HCT116 (cell line): ENCODE measurements at regions not wholly inside any gene's neighbourhood (a gene's known extent, or its start where the extent isn't known, plus 50 kb on each side); places are given as distances from the start of the nearest gene placed in this dataset.
"Not testable (repeated sequence)": the region's sequence is repeated elsewhere in the genome, so short reads cannot be mapped to it uniquely, and the experiment has no call there.

Experiments used
- ATAC-seq: fragments of 200-7000 bp; cut with Tn5 transposase; 2 replicates; pipeline ENCODE4 v1.9.1; 2020; ENCODE audit warnings: mild to moderate bottlenecking, moderate library complexity
- BruUV-seq: library from RNA; stranded (reverse); fragments of 400-500 nt; replicated peaks from 2 replicates; lab custom pipeline; 2021; lab: Mats Ljungman, UMichigan
- CTCF ChIA-PET: fragments of 300-600 bp; sonication (Branson Sonifier 250); formaldehyde crosslinking; loops from one replicate; lab custom pipeline; 2021; ENCODE audit warnings: antibody characterized with exemption; lab: Charles Lee
- POLR2A ChIA-PET: fragments of 300-600, 350-600 bp; sonication (Branson Sonifier 250); formaldehyde crosslinking; loops from one replicate; lab custom pipeline; 2021; ENCODE audit warnings: antibody characterized with exemption; lab: Charles Lee
- RAD21 ChIA-PET, 2 experiments: fragments of 300-600 bp; sonication (Branson Sonifier 250); formaldehyde crosslinking; loops; one replicate each; lab custom pipeline; 2023; ENCODE audit warnings: low total read pairs in 2 of 2; ENCODE audit not compliant: uncharacterized antibody in 2 of 2, unreplicated experiment in 2 of 2, low non-redundant PET in 1 of 2; lab: Charles Lee
- DNase-seq: peaks from one replicate; pipeline ENCODE4 v3.0.0-alpha.2; 2010; ENCODE audit warnings: low read depth, low spot score
- H2AFZ ChIP-seq: fragments of 200-600 bp; shearing (Covaris generic), sonication (generic); 2 replicates; pipeline ENCODE4 v1.6.1; 2017; ENCODE audit warnings: low read depth, mixed run types, mixed read lengths, antibody characterized with exemption, low read length; ENCODE audit not compliant: poor library complexity, severe bottlenecking
- H3K27ac ChIP-seq: 2 replicates; pipeline ENCODE4 v1.5.1; 2012; ENCODE audit warnings: low read depth, low read length
- H3K27me3 ChIP-seq: fragments of 200-600 bp; sonication (generic); 2 replicates; pipeline ENCODE4 v1.6.1; 2016; ENCODE audit warnings: mixed run types, low read length, mixed read lengths; ENCODE audit not compliant: insufficient read depth
- H3K36me3 ChIP-seq, 2 experiments: fragments of 200-500 bp in 1 of 2; fragments of 200-600 bp in 1 of 2; sonication (Bioruptor generic) in 1 of 2; sonication (generic) in 1 of 2; 2 replicates each; pipeline versions ENCODE4 v1.5.1 to v1.6.1; 2014 to 2016; ENCODE audit warnings: low read length in 2 of 2, inconsistent platforms in 1 of 2, mixed read lengths in 1 of 2, mixed run types in 1 of 2; ENCODE audit not compliant: insufficient read depth in 2 of 2, control insufficient read depth in 1 of 2
- H3K4me1 ChIP-seq, 2 experiments: fragments of 200-600 bp in 1 of 2; sonication (generic) in 1 of 2; 2 replicates each; pipeline versions ENCODE4 v1.5.1 to v1.6.1; 2012 to 2017; ENCODE audit warnings: low read length in 2 of 2, inconsistent platforms in 1 of 2, mild to moderate bottlenecking in 1 of 2, mixed read lengths in 1 of 2, mixed run types in 1 of 2, moderate library complexity in 1 of 2; ENCODE audit not compliant: insufficient read depth in 2 of 2, control insufficient read depth in 1 of 2
- H3K4me2 ChIP-seq: fragments of 200-600 bp; sonication (generic); 2 replicates; pipeline ENCODE4 v1.6.1; 2017; ENCODE audit warnings: mixed run types, low read length, mixed read lengths
- H3K4me3 ChIP-seq, 2 experiments: fragments of 200-600 bp in 1 of 2; sonication (generic) in 1 of 2; replicated peaks in 1 of 2; 2 replicates each; pipeline ENCODE4 v1.5.1; 2011 to 2016; ENCODE audit warnings: low read length in 2 of 2, control low read depth in 1 of 2, low read depth in 1 of 2, mild to moderate bottlenecking in 1 of 2, mixed read lengths in 1 of 2, mixed run types in 1 of 2
- H3K79me2 ChIP-seq: fragments of 200-600 bp; sonication (generic); 2 replicates; pipeline ENCODE4 v1.6.1; 2017; ENCODE audit warnings: mild to moderate bottlenecking, mixed run types, low read length, moderate library complexity, mixed read lengths; ENCODE audit not compliant: insufficient read depth
- H3K9ac ChIP-seq: fragments of 200-600 bp; sonication (generic); 2 replicates; pipeline ENCODE4 v1.6.1; 2016; ENCODE audit warnings: low read length, mixed read lengths
- H3K9me2 ChIP-seq: fragments of 200-600 bp; sonication (generic), shearing (Covaris generic); 2 replicates; pipeline ENCODE4 v1.6.1; 2017; ENCODE audit warnings: mixed run types, mild to moderate bottlenecking, moderate library complexity; ENCODE audit not compliant: insufficient read depth
- H3K9me3 ChIP-seq, 2 experiments: fragments of 200-500 bp in 1 of 2; fragments of 200-600 bp in 1 of 2; sonication (Bioruptor generic) in 1 of 2; sonication (generic) in 1 of 2; 2 replicates each; pipeline ENCODE4 v1.6.1; 2014 to 2017; ENCODE audit warnings: low read length in 2 of 2, mixed read lengths in 2 of 2, inconsistent platforms in 1 of 2, low read depth in 1 of 2, mild to moderate bottlenecking in 1 of 2, mixed run types in 1 of 2, moderate library complexity in 1 of 2; ENCODE audit not compliant: control insufficient read depth in 1 of 2, insufficient read depth in 1 of 2
- H4K20me1 ChIP-seq: fragments of 200-600 bp; sonication (generic), shearing (Covaris generic); 2 replicates; pipeline ENCODE4 v1.6.1; 2017; ENCODE audit warnings: mixed run types, mild to moderate bottlenecking, moderate library complexity; ENCODE audit not compliant: insufficient read depth
- CEBPB ChIP-seq: IDR thresholded peaks from 2 replicates; pipeline ENCODE4 v1.6.1; 2012; ENCODE audit warnings: low read depth
- EGR1 ChIP-seq: IDR thresholded peaks from 2 replicates; pipeline ENCODE4 v1.6.1; 2012; ENCODE audit warnings: low read depth
- EZH2phosphoT487 ChIP-seq: fragments of 200-600 bp; IDR thresholded peaks from 2 replicates; pipeline ENCODE4 v1.6.1; 2018; ENCODE audit warnings: antibody characterized with exemption, borderline replicate concordance
- FOSL1 ChIP-seq: IDR thresholded peaks from 2 replicates; pipeline ENCODE4 v1.6.1; 2012; ENCODE audit warnings: low read depth
- POLR2A ChIP-seq: IDR thresholded peaks from 2 replicates; pipeline ENCODE4 v1.7.0; 2011; ENCODE audit warnings: borderline replicate concordance; ENCODE audit not compliant: insufficient read depth, insufficient read length; ENCODE audit errors: extremely low read depth
- RAD21 ChIP-seq: IDR thresholded peaks from 2 replicates; pipeline ENCODE4 v1.6.1; 2012; ENCODE audit warnings: low read depth, mild to moderate bottlenecking
- SIN3A ChIP-seq: IDR thresholded peaks from 2 replicates; pipeline ENCODE4 v1.6.1; 2012; ENCODE audit warnings: low read depth
- SRF ChIP-seq: IDR thresholded peaks from 2 replicates; pipeline ENCODE4 v1.6.1; 2012; ENCODE audit warnings: low read depth
- ZFX ChIP-seq: fragments of 450-650 bp; IDR thresholded peaks from 2 replicates; pipeline ENCODE4 v1.6.1; 2017
- intact Hi-C: fragments of 100-400 bp; cut with micrococcal nuclease; formaldehyde crosslinking; loops from 2 replicates; pipeline ENCODE4 v1.10.0; 2022
- TF ChIP-seq, protein P1 (sequence below), 3 experiments: fragments of 200-600 bp in 1 of 3; sonication (generic) in 1 of 3; IDR thresholded peaks in 2 of 3; conservative IDR thresholded peaks in 1 of 3; 2 replicates each; pipeline ENCODE4 v1.5.1; 2012 to 2017; ENCODE audit warnings: low read depth in 2 of 3, low read length in 2 of 3, antibody characterized with exemption in 1 of 3, borderline replicate concordance in 1 of 3, control low read depth in 1 of 3, mild to moderate bottlenecking in 1 of 3, mixed read lengths in 1 of 3, mixed run types in 1 of 3, moderate library complexity in 1 of 3; ENCODE audit not compliant: insufficient read depth in 1 of 3
- TF ChIP-seq, protein P2 (sequence below): IDR thresholded peaks from 2 replicates; pipeline ENCODE4 v1.6.1; 2012

DNA sequence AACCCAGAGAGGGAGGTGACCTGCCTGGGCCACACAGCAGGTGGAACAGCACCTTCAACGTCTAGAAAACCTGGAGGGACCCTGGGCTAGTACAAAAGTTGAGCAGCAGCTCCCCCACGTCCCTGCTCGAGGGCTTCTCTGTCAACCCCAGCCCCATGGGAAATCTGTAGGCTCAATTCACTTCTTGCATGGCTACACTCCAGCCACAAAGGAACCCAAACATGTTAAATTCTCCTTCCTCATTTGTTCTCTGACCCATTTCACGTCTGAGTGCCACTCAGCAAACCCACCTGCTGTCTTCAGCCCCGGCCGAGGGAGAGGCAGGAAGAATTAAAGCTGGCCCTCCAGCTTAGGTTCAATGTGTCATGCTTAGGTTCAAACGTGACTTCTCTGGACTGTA, 418.5 kb downstream of the MIAT start (continued):
- TF ChIP-seq, protein P1, sequence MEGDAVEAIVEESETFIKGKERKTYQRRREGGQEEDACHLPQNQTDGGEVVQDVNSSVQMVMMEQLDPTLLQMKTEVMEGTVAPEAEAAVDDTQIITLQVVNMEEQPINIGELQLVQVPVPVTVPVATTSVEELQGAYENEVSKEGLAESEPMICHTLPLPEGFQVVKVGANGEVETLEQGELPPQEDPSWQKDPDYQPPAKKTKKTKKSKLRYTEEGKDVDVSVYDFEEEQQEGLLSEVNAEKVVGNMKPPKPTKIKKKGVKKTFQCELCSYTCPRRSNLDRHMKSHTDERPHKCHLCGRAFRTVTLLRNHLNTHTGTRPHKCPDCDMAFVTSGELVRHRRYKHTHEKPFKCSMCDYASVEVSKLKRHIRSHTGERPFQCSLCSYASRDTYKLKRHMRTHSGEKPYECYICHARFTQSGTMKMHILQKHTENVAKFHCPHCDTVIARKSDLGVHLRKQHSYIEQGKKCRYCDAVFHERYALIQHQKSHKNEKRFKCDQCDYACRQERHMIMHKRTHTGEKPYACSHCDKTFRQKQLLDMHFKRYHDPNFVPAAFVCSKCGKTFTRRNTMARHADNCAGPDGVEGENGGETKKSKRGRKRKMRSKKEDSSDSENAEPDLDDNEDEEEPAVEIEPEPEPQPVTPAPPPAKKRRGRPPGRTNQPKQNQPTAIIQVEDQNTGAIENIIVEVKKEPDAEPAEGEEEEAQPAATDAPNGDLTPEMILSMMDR (IDR thresholded peaks at IDR 0.05 in 2 of 3, conservative IDR thresholded peaks at IDR 0.05 in 1 of 3; ENCODE audit: borderline replicate concordance in 1 of 3, insufficient read depth in 1 of 3, low read depth in 2 of 3, low read length in 2 of 3), result no peak
- TF ChIP-seq, protein P2, sequence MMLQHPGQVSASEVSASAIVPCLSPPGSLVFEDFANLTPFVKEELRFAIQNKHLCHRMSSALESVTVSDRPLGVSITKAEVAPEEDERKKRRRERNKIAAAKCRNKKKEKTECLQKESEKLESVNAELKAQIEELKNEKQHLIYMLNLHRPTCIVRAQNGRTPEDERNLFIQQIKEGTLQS, result no peak
- no peak for TF ChIP-seq RAD21
- TF ChIP-seq, all 23 proteins: peak for 0

DNA sequence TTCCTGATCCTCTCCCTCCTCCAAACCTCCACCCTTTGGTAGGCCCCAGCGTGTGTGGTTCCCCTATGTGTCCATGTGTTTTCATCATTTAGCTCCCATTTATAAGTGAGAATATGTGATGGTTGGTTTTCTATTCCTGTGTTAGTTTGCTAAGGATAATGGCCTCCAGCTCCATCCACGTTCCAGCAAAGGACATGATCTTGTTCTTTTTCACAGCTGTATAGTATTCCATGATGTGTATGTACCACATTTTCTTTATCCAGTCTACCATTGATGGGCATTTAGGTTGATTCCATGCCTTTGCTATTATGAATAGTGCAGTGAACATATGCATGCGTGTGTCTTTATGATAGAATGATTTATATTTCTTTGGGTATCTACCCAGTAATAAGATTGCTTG, 420.7 kb downstream of the MIAT start:
- ATAC-seq, RAD21 ChIA-PET, BruUV-seq, POLR2A ChIA-PET, H3K79me2 ChIP-seq, H3K9me2 ChIP-seq, intact Hi-C loops, H3K27ac ChIP-seq, H3K4me3 ChIP-seq, H3K9ac ChIP-seq, H4K20me1 ChIP-seq, H3K9me3 ChIP-seq, DNase-seq, CTCF ChIA-PET, H3K4me2 ChIP-seq, H2AFZ ChIP-seq, H3K36me3 ChIP-seq, H3K4me1 ChIP-seq: not testable (repeated sequence)
- H3K27me3 ChIP-seq, result peaks cover 77% of the 10 kb centered on the region

DNA sequence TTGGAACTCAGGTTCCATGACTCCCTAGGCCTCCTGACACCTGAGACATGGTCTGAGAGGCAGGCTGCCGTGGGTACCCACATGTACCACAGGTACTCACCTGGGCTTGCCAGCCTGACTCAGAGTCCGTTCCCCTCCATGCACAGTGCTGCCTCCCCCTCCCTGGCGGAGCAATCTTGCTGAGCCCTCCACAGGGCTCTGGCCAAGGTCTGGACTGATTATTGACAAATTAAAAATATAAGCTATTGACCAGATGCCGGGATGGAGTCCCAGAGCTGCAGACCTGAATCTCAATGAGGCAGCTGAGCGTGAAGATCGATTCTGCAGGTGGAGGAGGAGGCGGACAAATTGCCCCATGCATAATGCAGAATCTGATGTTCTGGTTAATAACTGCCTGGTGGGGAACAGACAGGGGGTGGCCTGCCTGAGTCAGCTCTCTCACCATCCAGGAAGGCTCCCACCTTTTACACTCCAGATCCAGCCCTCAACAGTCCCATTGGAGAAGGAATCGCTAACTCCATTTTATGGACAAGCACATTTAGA, 422.7 kb downstream of the MIAT start:
- Histone ChIP-seq H3K27ac (no peak overlapping the region), H3K9me2 (no peaks in the 10 kb centered on the region), H3K4me1 (no peaks in the 10 kb centered on the region), H3K79me2 (no peaks in the 10 kb centered on the region), H3K36me3 (no peaks in the 10 kb centered on the region), H3K27me3 (peaks cover 77% of the 10 kb centered on the region), H4K20me1 (no peaks in the 10 kb centered on the region), H3K9me3 (no peaks in the 10 kb centered on the region), H3K9ac (no peak overlapping the region), H3K4me2 (no peak overlapping the region), H2AFZ (no peak overlapping the region), H3K4me3 (no peak overlapping the region)
- ATAC-seq, result no peak
- TF ChIP-seq CEBPB (no peak), EGR1 (no peak), POLR2A (no peak), SIN3A (no peak), EZH2phosphoT487 (no peak), SRF (no peak), ZFX (no peak), FOSL1 (no peak)
- DNase-seq, result no peak
- BruUV-seq, result no TSS peak
- intact Hi-C loops, result no loop called here
- ChIA-PET POLR2A (no interaction called here), RAD21 (no interaction called here), CTCF (no interaction called here)
